Ishikawa (cell line): ENCODE measurements at regions not wholly inside any gene's neighbourhood (a gene's known extent, or its start where the extent isn't known, plus 50 kb on each side); places are given as distances from the start of the nearest gene placed in this dataset.

Experiments
- CEBPB ChIP-seq: IDR thresholded peaks from 2 replicates; pipeline ENCODE4 v1.6.1; 2012
- CREB1 ChIP-seq: IDR thresholded peaks from 2 replicates; pipeline ENCODE4 v1.6.1; 2012; ENCODE audit warnings: low read depth
- EGR1 ChIP-seq: IDR thresholded peaks from 2 replicates; pipeline ENCODE4 v1.6.1; 2012
- EP300 ChIP-seq: IDR thresholded peaks from 2 replicates; pipeline ENCODE4 v1.6.1; 2012; ENCODE audit warnings: borderline replicate concordance
- FOXM1 ChIP-seq: IDR thresholded peaks from 2 replicates; pipeline ENCODE4 v1.6.1; 2012; ENCODE audit warnings: low read depth, borderline replicate concordance
- NFIC ChIP-seq: IDR thresholded peaks from 2 replicates; pipeline ENCODE4 v1.6.1; 2012
- RAD21 ChIP-seq: IDR thresholded peaks from 2 replicates; pipeline ENCODE4 v1.6.1; 2012; ENCODE audit warnings: low read depth
- TAF1 ChIP-seq: IDR thresholded peaks from 2 replicates; pipeline ENCODE4 v1.6.1; 2012; ENCODE audit warnings: low read depth, mild to moderate bottlenecking
- TCF12 ChIP-seq: IDR thresholded peaks from 2 replicates; pipeline ENCODE4 v1.6.1; 2012; ENCODE audit warnings: low read depth
- TEAD4 ChIP-seq: IDR thresholded peaks from 2 replicates; pipeline ENCODE4 v1.6.1; 2012
- YY1 ChIP-seq: IDR thresholded peaks from 2 replicates; pipeline ENCODE4 v1.6.1; 2012; ENCODE audit warnings: low read depth
- ZBTB7A ChIP-seq: IDR thresholded peaks from 2 replicates; pipeline ENCODE4 v1.6.1; 2012; ENCODE audit warnings: low read depth
- TF ChIP-seq, protein P1 (sequence below): IDR thresholded peaks from 2 replicates; pipeline ENCODE4 v1.6.1; 2012
- TF ChIP-seq, protein P2 (sequence below): IDR thresholded peaks from 2 replicates; pipeline ENCODE4 v1.6.1; 2012
- TF ChIP-seq, protein P3 (sequence below): IDR thresholded peaks from 2 replicates; pipeline ENCODE4 v1.6.1; 2012; ENCODE audit warnings: low read depth, mild to moderate bottlenecking

- TF ChIP-seq, protein P1, sequence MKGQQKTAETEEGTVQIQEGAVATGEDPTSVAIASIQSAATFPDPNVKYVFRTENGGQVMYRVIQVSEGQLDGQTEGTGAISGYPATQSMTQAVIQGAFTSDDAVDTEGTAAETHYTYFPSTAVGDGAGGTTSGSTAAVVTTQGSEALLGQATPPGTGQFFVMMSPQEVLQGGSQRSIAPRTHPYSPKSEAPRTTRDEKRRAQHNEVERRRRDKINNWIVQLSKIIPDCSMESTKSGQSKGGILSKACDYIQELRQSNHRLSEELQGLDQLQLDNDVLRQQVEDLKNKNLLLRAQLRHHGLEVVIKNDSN, result no peak
- TF ChIP-seq RAD21 (no peak), TEAD4 (no peak), EP300 (no peak), FOXM1 (no peak), CREB1 (no peak)
- TF ChIP-seq, protein P2, sequence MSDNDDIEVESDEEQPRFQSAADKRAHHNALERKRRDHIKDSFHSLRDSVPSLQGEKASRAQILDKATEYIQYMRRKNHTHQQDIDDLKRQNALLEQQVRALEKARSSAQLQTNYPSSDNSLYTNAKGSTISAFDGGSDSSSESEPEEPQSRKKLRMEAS, result no peak
- TF ChIP-seq, protein P3, sequence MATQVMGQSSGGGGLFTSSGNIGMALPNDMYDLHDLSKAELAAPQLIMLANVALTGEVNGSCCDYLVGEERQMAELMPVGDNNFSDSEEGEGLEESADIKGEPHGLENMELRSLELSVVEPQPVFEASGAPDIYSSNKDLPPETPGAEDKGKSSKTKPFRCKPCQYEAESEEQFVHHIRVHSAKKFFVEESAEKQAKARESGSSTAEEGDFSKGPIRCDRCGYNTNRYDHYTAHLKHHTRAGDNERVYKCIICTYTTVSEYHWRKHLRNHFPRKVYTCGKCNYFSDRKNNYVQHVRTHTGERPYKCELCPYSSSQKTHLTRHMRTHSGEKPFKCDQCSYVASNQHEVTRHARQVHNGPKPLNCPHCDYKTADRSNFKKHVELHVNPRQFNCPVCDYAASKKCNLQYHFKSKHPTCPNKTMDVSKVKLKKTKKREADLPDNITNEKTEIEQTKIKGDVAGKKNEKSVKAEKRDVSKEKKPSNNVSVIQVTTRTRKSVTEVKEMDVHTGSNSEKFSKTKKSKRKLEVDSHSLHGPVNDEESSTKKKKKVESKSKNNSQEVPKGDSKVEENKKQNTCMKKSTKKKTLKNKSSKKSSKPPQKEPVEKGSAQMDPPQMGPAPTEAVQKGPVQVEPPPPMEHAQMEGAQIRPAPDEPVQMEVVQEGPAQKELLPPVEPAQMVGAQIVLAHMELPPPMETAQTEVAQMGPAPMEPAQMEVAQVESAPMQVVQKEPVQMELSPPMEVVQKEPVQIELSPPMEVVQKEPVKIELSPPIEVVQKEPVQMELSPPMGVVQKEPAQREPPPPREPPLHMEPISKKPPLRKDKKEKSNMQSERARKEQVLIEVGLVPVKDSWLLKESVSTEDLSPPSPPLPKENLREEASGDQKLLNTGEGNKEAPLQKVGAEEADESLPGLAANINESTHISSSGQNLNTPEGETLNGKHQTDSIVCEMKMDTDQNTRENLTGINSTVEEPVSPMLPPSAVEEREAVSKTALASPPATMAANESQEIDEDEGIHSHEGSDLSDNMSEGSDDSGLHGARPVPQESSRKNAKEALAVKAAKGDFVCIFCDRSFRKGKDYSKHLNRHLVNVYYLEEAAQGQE, result no peak
Observed at GRCh38 chr9:17856995-17857394, 278.1 kb downstream of the SH3GL2 start.

DNA sequence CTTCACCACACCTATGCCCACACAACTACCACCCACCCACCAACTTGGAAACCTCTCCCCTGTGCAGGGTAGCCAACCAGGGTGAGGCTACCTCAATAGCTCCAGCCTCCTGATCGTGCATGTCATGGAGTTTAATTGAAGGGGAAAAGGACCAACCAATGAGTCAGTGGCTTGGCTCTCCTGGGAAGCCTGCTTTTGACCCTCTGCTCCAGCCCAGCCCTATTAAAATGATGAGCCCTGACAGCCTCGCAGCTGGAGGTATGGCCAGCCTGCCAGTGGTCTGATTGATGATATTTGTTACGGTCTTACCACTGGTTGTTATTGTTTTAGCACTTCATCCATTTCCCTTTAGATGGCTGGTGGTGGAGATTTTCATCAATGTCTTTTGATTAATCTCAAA lies 280.4 kb downstream of the SH3GL2 start:
- TF ChIP-seq, protein P2, result no peak
- no peak for TF ChIP-seq TCF12
- no peak for TF ChIP-seq FOXM1
- no peak for TF ChIP-seq ZBTB7A

DNA sequence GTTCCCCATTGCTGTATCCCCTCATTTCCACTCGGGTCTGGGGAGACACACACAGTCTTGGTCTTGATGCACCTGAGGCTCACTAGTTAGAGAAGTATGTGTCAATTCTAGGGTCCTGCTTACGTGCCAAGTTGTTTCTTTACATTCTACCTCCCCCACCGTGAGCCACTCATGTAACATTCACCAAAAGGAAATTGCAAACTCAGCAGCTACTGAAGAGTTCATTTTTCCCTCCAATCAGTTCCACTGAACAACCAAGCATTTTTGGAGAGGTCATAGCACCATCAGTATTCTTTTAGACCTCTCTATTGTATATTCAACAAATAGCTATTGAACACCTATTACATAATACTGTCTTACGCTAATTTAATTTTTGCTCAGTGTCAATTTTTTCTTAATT lies 281.1 kb downstream of the SH3GL2 start:
- TF ChIP-seq EP300, result no peak
- no peak for TF ChIP-seq RAD21
- TF ChIP-seq, protein P1, result no peak
- no peak for TF ChIP-seq TAF1
- TF ChIP-seq EGR1, result no peak
- no peak for TF ChIP-seq YY1
- TF ChIP-seq, protein P3, result no peak
- no peak for TF ChIP-seq FOXM1
- no peak for TF ChIP-seq TEAD4
- TF ChIP-seq NFIC, result no peak
- no peak for TF ChIP-seq TCF12
- TF ChIP-seq ZBTB7A, result no peak
- TF ChIP-seq, protein P2, result no peak
- TF ChIP-seq CREB1, result no peak
- no peak for TF ChIP-seq CEBPB

DNA sequence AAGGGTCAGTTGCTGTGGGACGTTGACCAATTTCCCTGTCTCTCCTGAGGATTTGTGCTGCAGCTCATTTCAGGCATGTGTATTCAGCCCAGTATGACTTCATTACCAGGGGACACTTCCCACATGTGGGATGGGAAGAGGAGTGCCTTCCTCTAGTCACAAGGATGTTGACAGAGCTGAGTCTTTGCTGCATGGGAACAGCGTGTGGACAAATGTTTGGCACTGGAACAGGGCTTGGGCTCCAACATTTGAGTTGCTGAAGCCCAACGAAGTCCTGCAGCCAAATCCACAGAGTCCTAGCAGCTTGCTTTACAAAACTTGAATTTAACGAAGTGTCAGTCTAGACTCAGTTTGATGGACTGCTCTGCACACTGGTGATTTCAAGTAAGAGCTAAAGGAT lies 283.2 kb downstream of the SH3GL2 start:
- TF ChIP-seq CREB1, result no peak
- no peak for TF ChIP-seq TEAD4
- TF ChIP-seq EGR1, result no peak
- TF ChIP-seq TCF12, result no peak
- no peak for TF ChIP-seq ZBTB7A
- TF ChIP-seq, protein P2, result no peak
- TF ChIP-seq, protein P1, result no peak
- TF ChIP-seq YY1, result no peak
- TF ChIP-seq CEBPB, result no peak
- no peak for TF ChIP-seq RAD21
- no peak for TF ChIP-seq EP300
- no peak for TF ChIP-seq TAF1
- no peak for TF ChIP-seq FOXM1
- TF ChIP-seq, protein P3, result no peak
- TF ChIP-seq NFIC, result no peak
